GM18868 (cell line): ENCODE measurements at regions not wholly inside any gene's neighbourhood (a gene's known extent, or its start where the extent isn't known, plus 50 kb on each side); places are given as distances from the start of the nearest gene placed in this dataset.
"Not testable (repeated sequence)": the region's sequence is repeated elsewhere in the genome, so short reads cannot be mapped to it uniquely, and the experiment has no call there.

ENCODE experiments used
- ATAC-seq: cut with Tn5 transposase; IDR thresholded peaks from one replicate; pipeline ENCODE4 v1.9.1; 2021; ENCODE audit warnings: mild to moderate bottlenecking, moderate library complexity; ENCODE audit not compliant: unreplicated experiment

DNA sequence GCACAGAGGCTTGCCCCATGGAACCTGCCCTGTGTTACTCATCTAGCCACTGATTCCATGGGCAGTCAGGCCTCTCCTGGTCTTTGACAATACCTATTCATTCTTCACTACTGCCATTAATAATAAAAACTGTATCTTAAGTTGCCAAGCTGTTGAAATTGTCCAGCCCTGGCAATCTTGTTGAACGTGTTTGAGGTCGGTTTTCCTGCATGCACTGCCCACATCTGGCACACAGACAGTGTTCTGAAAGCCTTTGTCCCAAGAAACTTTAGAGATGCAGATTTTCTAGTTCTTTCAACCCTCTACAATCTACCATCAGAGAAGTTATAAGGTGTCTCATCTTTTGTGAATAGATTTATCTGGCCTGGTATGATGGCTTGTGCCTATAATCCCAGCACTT lies 567.2 kb upstream of the NECTIN3 start:
- no peak for ATAC-seq

GRCh38 chr3:110504901-110505300 lies 566.7 kb upstream of the NECTIN3 start:
- ATAC-seq, result no peak

DNA sequence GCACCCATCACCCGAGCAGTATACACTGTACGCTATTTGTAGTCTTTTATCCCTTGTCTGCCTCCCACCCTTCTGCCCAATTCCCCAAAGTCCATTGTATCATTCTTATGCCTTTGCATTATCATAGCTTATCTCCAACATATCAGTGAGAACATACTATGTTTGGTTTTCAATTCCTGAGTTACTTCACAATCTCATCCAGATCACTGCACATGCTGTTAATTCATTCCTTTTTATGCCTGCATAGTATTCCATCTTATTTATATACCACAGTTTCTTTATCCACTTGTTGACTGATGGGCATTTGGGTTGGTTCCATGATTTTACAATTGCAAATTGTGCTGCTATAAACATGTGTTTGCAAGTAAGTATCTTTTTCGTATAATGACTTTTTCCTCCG lies 564.7 kb upstream of the NECTIN3 start:
- ATAC-seq, result no peak

GRCh38 chr3:110507570-110507969 lies 564.0 kb upstream of the NECTIN3 start:
- ATAC-seq, result not testable (repeated sequence)

DNA sequence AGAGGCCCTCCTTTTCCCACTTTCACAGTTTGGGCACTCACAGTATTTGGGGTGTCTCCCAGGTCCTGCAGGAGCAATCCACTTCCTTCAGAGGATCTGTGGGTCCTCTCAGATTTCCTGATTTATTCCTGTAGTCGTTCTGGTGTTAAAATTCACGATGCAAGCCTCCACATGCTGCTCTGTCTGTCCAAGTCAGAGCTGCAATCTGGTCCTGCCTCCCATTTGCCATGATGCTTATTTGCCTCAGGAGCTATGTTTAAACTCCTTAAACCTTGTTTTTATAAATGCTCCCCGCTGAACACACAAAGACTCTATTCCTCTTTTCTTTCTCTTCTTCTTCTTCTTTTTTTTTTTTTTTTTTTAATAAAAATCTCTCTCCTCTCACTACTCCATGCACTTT lies 558.7 kb upstream of the NECTIN3 start:
- ATAC-seq, result no peak

DNA sequence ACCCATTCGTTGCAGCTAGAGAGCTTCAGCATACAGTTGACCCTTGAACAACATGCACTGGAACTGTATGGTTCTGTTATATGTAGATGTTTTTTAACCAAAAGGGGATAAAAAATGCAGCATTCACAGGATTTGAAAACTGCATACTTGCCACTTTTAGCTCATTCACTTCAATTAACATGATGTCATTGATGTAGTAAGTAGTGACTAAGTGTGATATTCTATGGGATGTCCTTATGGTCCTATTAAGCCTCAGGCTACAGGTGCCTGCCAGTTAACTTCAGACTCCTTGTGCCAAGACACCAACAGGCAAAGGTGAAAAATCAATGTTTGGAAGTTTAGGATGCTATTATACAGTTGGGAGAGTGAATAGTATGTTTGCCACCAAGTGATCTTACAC lies 553.6 kb upstream of the NECTIN3 start:
- no peak for ATAC-seq

- no peak for ATAC-seq
These were observed 552.5 kb upstream of the NECTIN3 start for GRCh38 chr3:110519071-110519470.

DNA sequence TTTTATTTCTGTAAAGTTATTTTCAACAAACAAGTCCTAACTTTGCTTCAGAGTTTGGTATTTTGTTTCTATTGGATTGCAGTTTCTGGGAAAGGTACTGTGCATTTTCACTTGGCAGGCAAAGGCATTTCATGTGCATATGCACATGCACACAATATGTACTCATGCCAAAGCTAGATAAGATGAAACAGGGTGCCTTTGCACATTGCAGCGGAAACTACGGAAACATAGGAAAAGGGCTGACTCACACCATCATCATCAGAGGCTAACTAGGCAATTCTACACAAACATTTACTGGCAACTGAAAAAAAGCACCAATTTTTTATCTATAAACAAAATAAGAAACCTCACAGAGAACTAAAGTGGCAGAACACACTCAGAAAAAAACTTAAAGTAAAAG lies 550.6 kb upstream of the NECTIN3 start:
- ATAC-seq, result no peak

- not testable (repeated sequence) for ATAC-seq
These were observed 546.0 kb upstream of the NECTIN3 start for GRCh38 chr3:110525558-110526064.

DNA sequence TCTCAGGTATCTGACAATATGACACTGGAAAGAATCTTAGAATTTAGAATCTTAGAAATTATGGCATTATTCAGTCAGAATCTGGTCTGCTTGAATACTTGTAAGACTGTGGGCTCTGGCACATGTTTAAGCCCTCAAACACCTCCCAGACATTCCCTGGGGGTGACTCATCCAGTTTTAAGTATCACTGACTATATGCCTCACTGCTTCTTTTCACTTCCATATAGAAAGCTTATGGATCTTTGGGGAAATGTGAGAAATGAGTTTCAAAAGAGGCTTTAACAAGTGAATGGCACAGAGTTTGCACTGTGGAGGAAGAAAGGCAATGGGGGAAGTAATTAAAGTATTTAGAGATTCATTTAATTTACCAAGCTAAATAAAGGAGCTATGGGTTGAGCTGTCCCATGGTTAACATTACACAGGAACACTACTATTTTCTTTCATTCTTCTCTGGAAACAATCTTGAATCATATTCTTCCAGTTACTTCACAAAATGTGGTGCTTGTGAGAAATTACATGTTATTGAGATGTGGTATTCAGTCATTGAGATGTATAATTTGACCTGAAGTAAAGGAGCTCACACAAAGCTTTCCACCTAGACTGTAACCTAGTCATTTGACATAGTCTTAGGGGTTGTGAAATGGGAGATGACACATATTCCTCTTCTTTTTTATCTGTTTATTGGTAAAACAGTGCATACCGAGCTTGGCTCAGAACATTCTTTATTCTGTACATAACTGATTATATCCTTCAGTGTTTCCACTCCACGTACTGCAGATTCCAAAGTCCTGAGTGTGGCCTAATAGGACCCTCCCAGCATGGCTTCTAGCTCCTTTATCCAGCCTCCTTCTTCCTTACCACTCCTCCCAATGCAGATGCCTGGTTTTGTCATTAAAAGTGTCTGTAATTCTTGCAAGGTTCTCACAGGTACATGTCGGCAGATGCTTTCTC lies 544.6 kb upstream of the NECTIN3 start:
- no peak for ATAC-seq

DNA sequence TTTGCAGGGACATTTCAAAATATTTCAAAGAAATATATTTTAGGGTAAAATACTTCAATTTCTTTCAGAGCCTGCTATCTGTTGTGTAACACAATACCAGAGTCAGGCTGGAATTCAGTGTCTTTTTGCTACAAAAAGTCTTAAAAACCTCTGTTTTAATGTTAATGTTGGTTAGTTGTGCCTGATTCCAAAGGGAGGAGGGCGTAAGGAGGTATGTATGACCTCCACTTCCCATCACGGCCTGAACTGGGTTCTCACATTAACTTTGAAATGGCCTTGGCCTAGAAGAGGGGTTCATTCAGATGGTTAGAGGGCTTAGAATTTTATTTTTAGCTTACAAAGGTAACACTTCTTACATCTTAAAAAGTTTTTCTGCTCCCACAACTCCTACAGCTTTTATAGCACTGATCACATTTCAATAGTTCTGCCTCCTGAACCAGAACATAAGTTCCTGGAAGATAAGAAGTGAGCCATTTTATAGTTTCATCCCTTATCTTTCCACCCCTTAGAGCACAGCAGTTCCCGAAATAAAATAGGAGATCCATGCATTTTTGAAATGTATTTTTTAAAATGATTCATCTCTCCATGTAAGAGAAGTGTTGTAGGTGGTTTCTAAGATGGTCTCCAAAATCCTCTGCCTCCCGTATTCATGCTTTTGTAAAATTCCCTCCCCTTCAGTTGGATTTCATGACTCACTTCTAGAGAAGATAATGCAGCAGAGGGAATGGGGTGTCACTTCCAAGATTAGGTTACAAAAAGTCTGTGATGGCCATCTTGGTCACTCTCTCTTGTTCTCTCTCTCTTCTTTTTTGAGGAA lies 543.1 kb upstream of the NECTIN3 start:
- ATAC-seq, result no peak

- no peak for ATAC-seq
These were observed 540.7 kb upstream of the NECTIN3 start for GRCh38 chr3:110530902-110531301.

GRCh38 chr3:110533089-110533488 lies 538.5 kb upstream of the NECTIN3 start:
- no peak for ATAC-seq

GRCh38 chr3:110542552-110543150 lies 529.0 kb upstream of the NECTIN3 start:
- ATAC-seq, result no peak

- no peak for ATAC-seq
These were observed 526.9 kb upstream of the NECTIN3 start for GRCh38 chr3:110544730-110545129.

DNA sequence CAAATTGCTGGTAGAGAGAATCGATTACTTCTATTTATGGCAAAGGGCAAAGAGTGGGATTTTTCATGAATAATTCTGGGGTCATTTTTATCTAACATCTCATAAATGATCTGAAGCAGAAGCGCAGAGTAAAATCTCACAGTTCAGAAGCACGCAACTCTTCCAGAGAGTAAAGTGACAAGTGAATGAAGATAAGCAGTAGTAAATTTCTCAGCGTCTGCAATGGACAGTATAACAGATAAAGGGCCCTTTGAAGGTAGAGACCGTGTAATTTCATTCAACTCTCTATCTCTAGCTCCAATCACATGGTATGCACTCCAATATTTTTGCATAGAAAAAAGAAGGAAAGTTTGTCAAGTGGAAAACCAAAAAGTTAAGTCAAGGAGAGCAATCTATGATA lies 521.1 kb upstream of the NECTIN3 start:
- no peak for ATAC-seq

DNA sequence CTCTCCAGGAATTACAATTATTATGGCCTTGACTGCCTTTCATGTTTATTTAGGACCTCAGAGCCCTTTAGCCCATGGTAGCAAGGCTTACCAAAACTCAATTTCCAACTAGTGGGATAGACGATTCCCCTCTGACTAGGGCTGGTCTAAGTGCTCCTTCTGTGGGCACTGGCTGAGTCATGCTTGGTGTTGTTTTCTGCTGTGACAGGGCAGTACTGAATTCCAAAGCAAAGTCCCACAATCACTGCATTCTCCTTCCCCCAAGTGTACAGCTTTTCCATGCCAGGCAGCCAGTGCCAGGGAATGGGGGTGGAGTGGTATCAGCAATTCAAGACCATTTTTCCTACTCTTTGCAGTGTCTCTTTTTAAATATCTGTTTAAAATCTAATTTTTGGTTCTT lies 509.0 kb upstream of the NECTIN3 start:
- ATAC-seq, result no peak

- no peak for ATAC-seq
These were observed 506.9 kb upstream of the NECTIN3 start for GRCh38 chr3:110564674-110565073.

DNA sequence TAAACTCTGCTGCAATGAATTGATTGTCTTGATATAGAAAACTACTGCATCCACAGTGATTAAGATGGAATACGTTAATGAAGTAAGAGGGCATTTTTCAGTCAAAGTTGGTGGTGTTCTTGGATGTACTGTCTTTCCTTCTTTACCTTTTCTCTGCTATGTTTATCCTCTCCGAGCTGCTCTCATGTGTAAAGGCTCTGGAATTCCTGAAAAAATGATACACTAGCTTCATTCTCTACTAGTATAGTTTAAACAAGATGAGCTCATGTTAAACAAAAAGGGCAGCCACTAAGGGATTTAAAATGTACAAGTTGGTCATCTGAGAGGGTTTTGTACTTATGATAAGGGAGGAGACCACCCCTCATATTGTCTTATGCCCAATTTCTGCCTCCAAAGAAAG lies 504.6 kb upstream of the NECTIN3 start:
- ATAC-seq, result no peak

- ATAC-seq, result peak; percentile 87
These were observed 503.4 kb upstream of the NECTIN3 start for GRCh38 chr3:110568246-110568645.

GRCh38 chr3:110569073-110569472 lies 502.5 kb upstream of the NECTIN3 start:
- peak; percentile 75 for ATAC-seq
